ENCODE measurements at regions not wholly inside any gene's neighbourhood (a gene's known extent, or its start where the extent isn't known, plus 50 kb on each side); places are given as distances from the start of the nearest gene placed in this dataset.
A peak's percentile ranks its signal among the peaks of the same experiment; 100 is the strongest.

DNA sequence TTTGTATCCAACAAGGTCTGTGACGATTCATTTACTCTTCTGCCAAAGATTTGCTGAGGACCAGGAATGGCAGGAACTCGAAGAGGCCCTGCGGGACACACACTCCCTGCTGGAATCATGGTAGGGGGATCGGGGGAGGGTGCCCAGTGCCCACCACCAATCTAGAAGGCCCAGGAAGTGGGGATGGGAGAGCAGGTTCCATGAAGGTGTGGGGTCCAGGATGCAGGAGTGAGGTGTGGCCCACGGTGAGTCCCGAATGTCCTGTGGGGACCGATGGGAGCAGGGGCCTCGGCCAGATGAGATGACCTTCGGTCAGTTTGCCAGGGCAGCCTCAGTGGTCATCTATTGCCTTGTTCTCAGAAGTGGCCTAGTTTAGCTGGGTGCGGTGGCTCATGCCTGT is 492.7 kb downstream of the BRD1 start:
- TF ChIP-seq POLR2AphosphoS5 (IDR thresholded peaks at IDR 0.05) (no peak), CTCF (IDR thresholded peaks at IDR 0.05) (no peak), POLR2A (IDR thresholded peaks at IDR 0.05) (no peak), EP300 (IDR thresholded peaks at IDR 0.05) (no peak)
- H3K36me3 ChIP-seq = no peaks in the 10 kb centered on the region
- H3K27me3 ChIP-seq = peaks cover 0 to 18% (median 0%) of the 10 kb centered on the region in 3 donors
- H3K4me1 ChIP-seq = no peaks in the 10 kb centered on the region
- no peak for DNase-seq
- H3K4me3 ChIP-seq = no peak overlapping the region
- H3K27ac ChIP-seq = no peak overlapping the region
- no peaks in the 10 kb centered on the region for H3K9me3 ChIP-seq
- intact Hi-C loops (cut with DNase I) = no loop called here
- 87% methylated on average over 10 of the region's 10 CpGs for WGBS, 2 donors

GRCh38 chr22:49334449-49334789 is 493.3 kb downstream of the BRD1 start:
- Histone ChIP-seq H3K4me3 (no peak overlapping the region), H3K27ac (no peak overlapping the region), H3K27me3 (peaks cover 0 to 22% (median 0%) of the 10 kb centered on the region in 3 donors), H3K4me1 (no peaks in the 10 kb centered on the region), H3K9me3 (no peaks in the 10 kb centered on the region), H3K36me3 (no peaks in the 10 kb centered on the region)
- 33 to 44% methylated on average over 5 of the region's 5 CpGs for WGBS, 2 donors
- TF ChIP-seq EP300 (IDR thresholded peaks at IDR 0.05) = no peak
- TF ChIP-seq POLR2A (IDR thresholded peaks at IDR 0.05) = no peak
- no peak for TF ChIP-seq POLR2AphosphoS5 (IDR thresholded peaks at IDR 0.05)
- TF ChIP-seq CTCF (IDR thresholded peaks at IDR 0.05) = no peak
- DNase-seq = no peak
- intact Hi-C loops (cut with DNase I) = no loop called here

DNA sequence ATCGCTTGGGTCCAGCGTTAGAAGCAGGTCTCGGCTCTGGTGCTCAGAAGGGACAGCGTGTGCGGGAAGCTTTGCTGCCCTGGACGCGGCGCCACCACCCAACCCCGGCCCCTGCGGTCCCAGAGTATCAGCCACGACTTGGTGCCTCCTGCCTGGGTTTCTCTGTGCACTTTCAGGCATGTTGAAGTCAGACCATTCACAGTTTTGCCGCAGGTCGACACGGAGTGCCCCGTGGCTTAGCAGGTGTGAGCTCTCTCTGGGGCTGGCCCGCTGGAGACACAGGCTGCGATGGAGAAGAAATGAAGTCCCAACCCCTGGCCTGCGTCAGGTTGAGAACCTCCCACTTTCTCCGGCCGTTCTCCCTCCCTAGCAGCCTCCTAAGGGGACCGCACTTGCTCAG is 494.5 kb downstream of the BRD1 start:
- TF ChIP-seq EP300 (IDR thresholded peaks at IDR 0.05) = no peak
- no peak for TF ChIP-seq POLR2AphosphoS5 (IDR thresholded peaks at IDR 0.05)
- TF ChIP-seq CTCF (IDR thresholded peaks at IDR 0.05) = no peak
- TF ChIP-seq POLR2A (IDR thresholded peaks at IDR 0.05) = no peak
- Histone ChIP-seq H3K4me1 (no peaks in the 10 kb centered on the region), H3K27me3 (peaks cover 0 to 22% (median 0%) of the 10 kb centered on the region in 3 donors), H3K36me3 (no peaks in the 10 kb centered on the region), H3K9me3 (no peaks in the 10 kb centered on the region), H3K4me3 (no peak overlapping the region), H3K27ac (no peak overlapping the region)
- intact Hi-C loops (cut with DNase I) = no loop called here
- DNase-seq = peak; percentile 41
- WGBS, 2 donors = 86 to 87% methylated on average over 21 of the region's 21 CpGs

- 71 to 75% methylated on average over 10 of the region's 10 CpGs for WGBS, 2 donors
- Histone ChIP-seq H3K4me3 (no peak overlapping the region), H3K36me3 (no peaks in the 10 kb centered on the region), H3K4me1 (no peaks in the 10 kb centered on the region), H3K27ac (no peak overlapping the region), H3K9me3 (no peaks in the 10 kb centered on the region), H3K27me3 (peaks cover 0 to 22% (median 0%) of the 10 kb centered on the region in 3 donors)
- DNase-seq = no peak
- TF ChIP-seq POLR2AphosphoS5 (IDR thresholded peaks at IDR 0.05) (no peak), POLR2A (IDR thresholded peaks at IDR 0.05) (no peak), CTCF (IDR thresholded peaks at IDR 0.05) (no peak), EP300 (IDR thresholded peaks at IDR 0.05) (no peak)
- intact Hi-C loops (cut with DNase I) = no loop called here
These were observed 495.0 kb downstream of the BRD1 start for GRCh38 chr22:49332691-49333090.

DNA sequence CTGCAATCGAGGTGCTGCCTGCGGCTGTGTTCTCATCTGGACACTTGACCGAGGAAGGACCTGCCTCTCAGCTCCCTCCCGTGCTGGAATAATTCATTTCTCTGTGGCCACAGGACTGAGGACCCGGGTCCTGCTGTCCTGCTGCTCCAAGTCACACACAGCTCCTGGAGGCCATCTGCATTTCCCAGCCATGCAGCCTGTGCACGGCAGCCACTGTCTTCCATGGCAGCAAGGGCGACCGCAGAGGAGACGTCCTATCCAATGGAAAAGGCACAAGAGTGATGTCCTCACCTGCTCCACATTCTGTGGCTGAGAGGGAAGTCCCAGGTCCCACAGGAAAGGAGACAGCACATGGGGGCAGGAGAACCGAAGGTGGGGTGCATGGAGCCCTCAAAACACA is 495.8 kb downstream of the BRD1 start:
- no peaks in the 10 kb centered on the region for H3K4me1 ChIP-seq
- peaks cover 0 to 22% (median 0%) of the 10 kb centered on the region in 3 donors for H3K27me3 ChIP-seq
- 80 to 89% methylated on average over 10 of the region's 10 CpGs for WGBS, 2 donors
- H3K9me3 ChIP-seq = peaks cover 0 to 8% (median 2%) of the 10 kb centered on the region in 4 donors
- no peak for DNase-seq
- H3K27ac ChIP-seq = no peak overlapping the region
- no peak overlapping the region for H3K4me3 ChIP-seq
- intact Hi-C loops (cut with DNase I) = no loop called here
- no peaks in the 10 kb centered on the region for H3K36me3 ChIP-seq
- TF ChIP-seq POLR2AphosphoS5 (IDR thresholded peaks at IDR 0.05) = no peak
- no peak for TF ChIP-seq CTCF (IDR thresholded peaks at IDR 0.05)
- no peak for TF ChIP-seq POLR2A (IDR thresholded peaks at IDR 0.05)
- TF ChIP-seq EP300 (IDR thresholded peaks at IDR 0.05) = no peak
